Nephron progenitor cell (in vitro differentiated cells): ENCODE measurements at regions not wholly inside any gene's neighbourhood (a gene's known extent, or its start where the extent isn't known, plus 50 kb on each side); places are given as distances from the start of the nearest gene placed in this dataset.
A peak's percentile ranks its signal among the peaks of the same experiment; 100 is the strongest.

Source experiments
- DNase-seq: peaks from one replicate; pipeline ENCODE4 v3.0.0; 2021
- H3K27ac Mint-ChIP-seq: 2 replicates; pipeline ENCODE4 v1.8.0; 2021; ENCODE audit warnings: mild to moderate bottlenecking, moderate library complexity, mixed read lengths
- H3K27me3 Mint-ChIP-seq: 2 replicates; pipeline ENCODE4 v1.8.0; 2021; ENCODE audit warnings: mild to moderate bottlenecking, low read depth, mixed read lengths; ENCODE audit not compliant: poor library complexity
- H3K36me3 Mint-ChIP-seq: 2 replicates; pipeline ENCODE4 v1.8.0; 2021; ENCODE audit warnings: low read depth, mixed read lengths
- H3K4me1 Mint-ChIP-seq: 2 replicates; pipeline ENCODE4 v1.8.0; 2021; ENCODE audit warnings: mixed read lengths
- H3K4me3 Mint-ChIP-seq: 2 replicates; pipeline ENCODE4 v1.8.0; 2021; ENCODE audit warnings: mild to moderate bottlenecking, moderate library complexity, mixed read lengths
- H3K9me3 Mint-ChIP-seq: 2 replicates; pipeline ENCODE4 v1.8.0; 2021; ENCODE audit warnings: mild to moderate bottlenecking, moderate library complexity, mixed read lengths
- CTCF ChIP-seq: fragments of 200-600 bp; sonication (generic); IDR thresholded peaks from 2 replicates; pipeline ENCODE4 v1.5.0; 2021; ENCODE audit warnings: antibody characterized with exemption

- H3K4me3 Mint-ChIP-seq: no peak overlapping the region
- peaks cover 54% of the 10 kb centered on the region for H3K4me1 Mint-ChIP-seq
- peak; percentile 29 for TF ChIP-seq CTCF
- H3K27me3 Mint-ChIP-seq: no peaks in the 10 kb centered on the region
- peaks cover 4% of the 10 kb centered on the region for H3K9me3 Mint-ChIP-seq
- peak overlapping the region; percentile 38 for H3K27ac Mint-ChIP-seq
- DNase-seq: no peak
- peaks cover 47% of the 10 kb centered on the region for H3K36me3 Mint-ChIP-seq
Measured at GRCh38 chr11:27211370-27212127, 151.5 kb downstream of the CCDC34 start.

DNA sequence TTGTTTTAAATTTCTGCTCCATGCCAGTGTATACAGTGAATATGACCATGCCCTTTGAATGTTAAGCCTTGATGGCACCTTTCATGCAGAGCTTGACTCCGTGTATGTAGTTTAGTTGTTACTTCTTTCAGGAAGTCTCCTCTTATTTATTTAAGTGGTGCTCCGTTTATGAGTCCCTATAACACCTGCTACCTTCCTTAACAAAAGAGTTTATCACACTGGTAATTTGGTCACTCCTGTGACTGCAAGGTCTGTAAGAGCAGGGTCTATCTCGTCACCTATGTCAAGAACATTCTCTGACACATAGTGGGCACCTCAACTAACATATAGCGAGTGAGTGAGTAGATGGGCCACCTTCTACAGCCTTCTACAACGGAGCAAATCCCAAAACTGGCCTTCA, 152.5 kb downstream of the CCDC34 start:
- no peak overlapping the region for H3K27ac Mint-ChIP-seq
- H3K4me1 Mint-ChIP-seq: peaks cover 53% of the 10 kb centered on the region
- DNase-seq: no peak
- no peak overlapping the region for H3K4me3 Mint-ChIP-seq
- H3K36me3 Mint-ChIP-seq: peaks cover 47% of the 10 kb centered on the region
- TF ChIP-seq CTCF: no peak
- H3K9me3 Mint-ChIP-seq: peaks cover 4% of the 10 kb centered on the region
- H3K27me3 Mint-ChIP-seq: no peaks in the 10 kb centered on the region

- no peak overlapping the region for H3K4me3 Mint-ChIP-seq
- peak overlapping the region; percentile 63 for H3K27ac Mint-ChIP-seq
- no peak for DNase-seq
- peaks cover 52% of the 10 kb centered on the region for H3K4me1 Mint-ChIP-seq
- H3K9me3 Mint-ChIP-seq: peaks cover 4% of the 10 kb centered on the region
- no peak for TF ChIP-seq CTCF
- no peaks in the 10 kb centered on the region for H3K27me3 Mint-ChIP-seq
- peaks cover 47% of the 10 kb centered on the region for H3K36me3 Mint-ChIP-seq
Measured at GRCh38 chr11:27209562-27210005, 153.4 kb downstream of the CCDC34 start.

DNA sequence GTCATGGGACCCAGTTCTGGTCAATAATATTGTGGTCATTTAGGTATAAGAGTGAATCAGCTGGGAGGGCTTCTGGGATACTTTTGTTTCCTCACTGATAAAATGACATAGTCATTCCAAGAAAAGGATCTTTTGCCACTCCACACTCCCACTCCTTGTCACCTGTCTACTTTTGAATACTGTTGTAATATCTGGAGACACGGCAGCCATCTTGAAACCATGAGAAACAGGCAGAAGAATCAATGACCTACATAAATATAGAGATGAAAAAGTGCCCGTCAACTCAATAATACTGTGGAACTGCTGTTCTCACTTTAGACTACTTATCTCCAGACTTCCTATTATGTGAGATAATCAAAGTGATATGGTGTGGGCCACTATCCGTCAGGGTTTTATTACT, 154.2 kb downstream of the CCDC34 start:
- no peak for TF ChIP-seq CTCF
- DNase-seq: no peak
- Mint-ChIP-seq H3K36me3 (peaks cover 47% of the 10 kb centered on the region), H3K27ac (no peak overlapping the region), H3K27me3 (no peaks in the 10 kb centered on the region), H3K9me3 (peaks cover 4% of the 10 kb centered on the region), H3K4me3 (no peak overlapping the region), H3K4me1 (peaks cover 46% of the 10 kb centered on the region)

DNA sequence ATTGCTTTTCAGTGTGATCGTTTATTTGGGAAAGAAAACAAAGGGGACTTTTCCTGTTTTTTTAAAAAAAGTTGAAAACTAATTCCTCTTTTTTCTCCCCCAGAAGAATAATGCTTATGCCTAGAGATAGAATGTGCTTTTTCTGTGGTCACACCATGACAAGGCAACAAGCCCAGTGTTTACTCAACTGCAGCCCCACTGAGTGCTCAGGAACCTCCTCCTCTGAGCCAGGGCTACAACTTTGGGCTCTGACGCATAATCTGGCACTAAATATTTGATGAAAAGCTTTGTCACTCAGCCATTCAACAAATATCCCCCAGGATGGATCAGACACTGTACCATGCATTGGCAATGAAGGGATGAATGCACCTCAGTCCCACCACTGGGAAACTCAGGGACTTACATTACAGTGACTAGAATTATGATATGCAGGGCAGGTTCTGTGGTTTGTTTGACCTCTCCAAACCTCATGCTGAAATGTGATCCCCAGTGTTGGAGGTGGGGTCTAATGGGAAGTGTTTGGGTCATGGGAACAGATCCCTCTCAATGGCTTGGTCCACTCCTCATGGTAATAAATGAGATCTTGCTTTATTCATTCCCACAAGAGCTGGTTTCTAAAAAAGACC, 155.9 kb downstream of the CCDC34 start:
- no peak for DNase-seq
- peak overlapping the region; percentile 58 for H3K27ac Mint-ChIP-seq
- no peaks in the 10 kb centered on the region for H3K27me3 Mint-ChIP-seq
- H3K4me1 Mint-ChIP-seq: peaks cover 52% of the 10 kb centered on the region
- no peak overlapping the region for H3K4me3 Mint-ChIP-seq
- H3K36me3 Mint-ChIP-seq: peaks cover 42% of the 10 kb centered on the region
- H3K9me3 Mint-ChIP-seq: peaks cover 4% of the 10 kb centered on the region
- TF ChIP-seq CTCF: no peak
